Coronary artery (tissue), 2 donors: ENCODE measurements at regions not wholly inside any gene's neighbourhood (a gene's known extent, or its start where the extent isn't known, plus 50 kb on each side); places are given as distances from the start of the nearest gene placed in this dataset.

ENCODE experiments used
- DNase-seq: peaks from one replicate; pipeline ENCODE4 v3.0.0-alpha.2; 2017; ENCODE audit warnings: low spot score
- H3K27ac ChIP-seq, 2 donors: fragments of 200-600 bp; sonication (generic); one replicate each; pipeline ENCODE4 v1.5.1; 2016 to 2019
- H3K4me3 ChIP-seq: fragments of 200-600 bp; sonication (generic); 2 replicates; pipeline ENCODE4 v1.5.1; 2016; ENCODE audit warnings: mild to moderate bottlenecking, moderate library complexity
- TF ChIP-seq, protein P1 (sequence below): fragments of 200-600 bp; sonication (generic); IDR thresholded peaks from one replicate; pipeline ENCODE4 v1.5.1; 2019; ENCODE audit warnings: antibody characterized with exemption

DNA sequence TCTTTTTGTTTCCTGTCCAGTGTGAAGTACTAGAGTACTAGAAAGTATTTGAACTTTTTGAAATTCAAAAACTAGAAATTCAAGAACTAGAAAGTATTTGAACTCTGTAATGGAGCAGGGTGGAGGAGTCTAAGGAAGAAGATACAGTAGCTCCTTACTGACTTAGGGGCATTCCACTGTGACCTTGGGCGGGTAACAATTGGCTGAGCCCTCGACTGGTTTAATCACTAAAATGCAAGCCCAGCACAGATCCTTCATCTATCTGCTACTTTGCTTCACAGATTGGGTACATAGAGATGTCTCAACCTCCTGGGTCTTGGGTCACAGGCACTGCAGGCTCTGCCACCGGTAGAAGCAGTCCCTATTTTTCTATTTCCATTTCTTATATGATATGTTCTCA, 462.1 kb upstream of the AGTR1 start:
- DNase-seq = no peak
- no peak overlapping the region for H3K4me3 ChIP-seq
- TF ChIP-seq, protein P1, sequence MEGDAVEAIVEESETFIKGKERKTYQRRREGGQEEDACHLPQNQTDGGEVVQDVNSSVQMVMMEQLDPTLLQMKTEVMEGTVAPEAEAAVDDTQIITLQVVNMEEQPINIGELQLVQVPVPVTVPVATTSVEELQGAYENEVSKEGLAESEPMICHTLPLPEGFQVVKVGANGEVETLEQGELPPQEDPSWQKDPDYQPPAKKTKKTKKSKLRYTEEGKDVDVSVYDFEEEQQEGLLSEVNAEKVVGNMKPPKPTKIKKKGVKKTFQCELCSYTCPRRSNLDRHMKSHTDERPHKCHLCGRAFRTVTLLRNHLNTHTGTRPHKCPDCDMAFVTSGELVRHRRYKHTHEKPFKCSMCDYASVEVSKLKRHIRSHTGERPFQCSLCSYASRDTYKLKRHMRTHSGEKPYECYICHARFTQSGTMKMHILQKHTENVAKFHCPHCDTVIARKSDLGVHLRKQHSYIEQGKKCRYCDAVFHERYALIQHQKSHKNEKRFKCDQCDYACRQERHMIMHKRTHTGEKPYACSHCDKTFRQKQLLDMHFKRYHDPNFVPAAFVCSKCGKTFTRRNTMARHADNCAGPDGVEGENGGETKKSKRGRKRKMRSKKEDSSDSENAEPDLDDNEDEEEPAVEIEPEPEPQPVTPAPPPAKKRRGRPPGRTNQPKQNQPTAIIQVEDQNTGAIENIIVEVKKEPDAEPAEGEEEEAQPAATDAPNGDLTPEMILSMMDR = no peak

DNA sequence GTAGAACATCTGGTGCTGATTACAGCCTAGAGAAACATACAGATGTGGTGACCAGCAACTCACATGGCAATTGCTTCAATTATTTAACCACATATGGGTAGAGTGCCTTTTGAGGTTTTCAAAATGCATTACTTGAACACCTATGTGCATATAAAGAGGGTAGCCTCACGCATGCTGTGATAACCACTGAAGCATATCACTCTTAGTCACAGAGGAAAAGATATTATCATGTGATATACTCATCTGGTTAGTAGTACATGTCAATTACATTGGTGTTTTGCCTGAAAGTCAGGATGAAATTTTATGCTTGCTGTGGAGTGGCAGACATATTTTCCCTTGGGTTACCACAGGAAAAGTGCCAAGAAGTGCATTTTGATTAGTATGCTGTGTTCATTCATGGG, 459.3 kb upstream of the AGTR1 start:
- TF ChIP-seq, protein P1 = no peak
- no peak for DNase-seq
- Histone ChIP-seq H3K4me3 (no peak overlapping the region), H3K27ac (no peak overlapping the region)

More for the DNA sequence above, 462.1 kb upstream of the AGTR1 start:
- no peak overlapping the region for H3K27ac ChIP-seq

DNA sequence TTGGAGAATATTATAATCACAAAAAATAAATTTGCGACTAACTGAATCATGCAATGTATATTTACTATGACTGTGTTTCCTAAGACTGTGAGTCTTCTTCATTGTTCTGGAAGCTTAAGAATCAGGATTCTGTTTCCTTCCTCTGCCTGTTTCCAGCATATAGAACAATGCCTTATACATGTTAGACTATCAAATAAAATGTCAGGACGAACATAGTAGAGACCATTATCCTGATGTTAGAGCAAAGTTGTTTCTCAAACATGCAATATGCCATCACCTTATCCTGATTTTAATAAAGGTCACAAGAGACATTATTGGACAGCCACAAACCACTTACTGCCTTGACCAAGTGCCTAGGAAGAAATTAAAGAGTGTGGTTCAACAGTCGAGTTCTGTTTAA, 457.4 kb upstream of the AGTR1 start:
- no peak overlapping the region for H3K27ac ChIP-seq
- DNase-seq = no peak

DNA sequence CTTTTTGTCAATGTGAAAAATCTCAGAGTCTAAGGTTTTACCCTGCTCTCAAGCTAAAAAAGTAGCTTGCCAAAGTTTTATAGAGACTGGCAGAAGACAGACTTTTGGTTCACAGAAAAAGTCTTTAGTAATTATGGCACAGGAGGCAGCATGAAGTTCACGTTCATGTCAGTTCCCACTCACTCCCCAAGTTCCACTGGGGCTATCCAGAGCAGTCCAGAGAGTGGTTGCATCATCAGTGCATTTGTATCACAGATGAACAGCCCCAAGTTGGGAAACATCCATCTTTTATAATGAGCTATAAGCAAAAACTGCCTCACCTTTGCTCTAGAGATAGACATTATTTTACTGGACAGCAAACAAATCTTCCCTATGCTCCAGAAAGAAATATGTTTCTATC, 454.1 kb upstream of the AGTR1 start:
- no peak overlapping the region for H3K4me3 ChIP-seq
- H3K27ac ChIP-seq = no peak overlapping the region
- DNase-seq = no peak
- TF ChIP-seq, protein P1 = no peak

More for the DNA sequence above, 457.4 kb upstream of the AGTR1 start:
- H3K4me3 ChIP-seq = no peak overlapping the region
- TF ChIP-seq, protein P1 = no peak

DNA sequence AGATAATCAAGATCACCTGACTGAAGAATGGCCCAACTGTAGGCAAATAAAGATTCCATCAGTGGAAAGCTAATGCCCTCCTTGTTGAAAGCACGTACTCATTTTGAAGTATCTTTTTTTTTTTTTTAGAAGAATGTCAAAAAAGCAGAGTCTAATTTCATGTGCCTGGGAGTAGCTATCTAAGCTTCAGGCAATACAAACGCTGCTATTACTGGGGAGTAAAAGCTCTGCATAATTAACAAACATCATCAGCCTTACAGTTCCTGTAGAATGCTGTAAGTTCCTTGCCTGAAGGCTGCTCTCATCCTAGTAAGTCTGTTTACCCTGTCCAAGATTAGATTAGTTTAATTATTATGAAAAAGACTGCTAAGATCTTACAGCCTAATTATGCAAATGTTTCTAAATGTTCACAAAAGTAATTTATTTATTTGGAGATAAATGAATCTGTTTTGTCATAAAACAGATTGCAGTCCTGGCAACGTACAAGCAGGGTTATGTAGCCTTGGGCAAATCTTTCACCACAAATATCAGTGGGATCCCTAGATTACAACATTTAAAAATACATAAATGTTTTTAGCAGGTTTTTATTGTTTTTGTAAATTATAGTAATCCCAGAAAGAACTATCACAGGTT, 451.3 kb upstream of the AGTR1 start:
- DNase-seq = no peak
- no peak overlapping the region for H3K27ac ChIP-seq
- TF ChIP-seq, protein P1 = no peak

DNA sequence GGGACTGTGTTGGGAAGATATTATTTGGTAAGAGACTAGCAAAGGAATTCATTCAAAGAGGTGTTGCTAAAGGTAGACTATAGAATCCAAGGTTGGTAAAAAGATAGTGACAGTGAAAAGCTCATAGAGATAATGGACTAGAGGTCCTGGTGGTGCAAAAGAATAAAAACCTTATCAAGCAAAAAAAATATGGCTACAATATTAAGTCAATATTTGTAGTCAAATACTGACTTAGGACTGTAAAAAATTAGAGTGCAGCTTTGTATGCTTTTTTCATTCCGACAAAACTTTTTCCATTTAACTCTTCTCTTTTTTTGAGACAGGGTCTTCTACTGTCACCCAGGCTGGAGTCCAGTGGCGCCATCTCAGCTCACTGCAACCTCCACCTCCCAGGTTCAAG, 444.0 kb upstream of the AGTR1 start:
- DNase-seq = no peak
- Histone ChIP-seq H3K4me3 (no peak overlapping the region), H3K27ac (no peak overlapping the region)
- TF ChIP-seq, protein P1 = no peak

More for the DNA sequence above, 451.3 kb upstream of the AGTR1 start:
- H3K4me3 ChIP-seq = no peak overlapping the region

DNA sequence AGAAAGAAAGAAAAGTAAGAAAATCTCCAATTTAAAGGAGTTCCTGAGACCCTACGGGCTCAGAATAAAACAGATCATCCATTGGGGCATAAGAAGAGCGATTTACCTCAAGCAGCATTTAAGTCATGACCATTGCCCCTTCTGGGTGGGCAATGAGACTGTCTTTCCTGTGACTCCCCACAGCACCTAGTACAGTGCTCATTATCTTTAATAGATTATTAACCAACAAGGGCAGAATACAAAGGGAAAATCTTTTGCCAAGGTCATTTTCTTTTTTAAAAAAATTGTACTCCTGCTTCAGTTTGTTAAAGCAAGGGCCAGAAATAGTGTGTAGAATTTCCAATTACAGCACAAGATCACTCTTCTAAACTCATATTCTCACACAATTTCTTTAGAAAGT, 443.3 kb upstream of the AGTR1 start:
- no peak for DNase-seq
- no peak overlapping the region for H3K4me3 ChIP-seq
- H3K27ac ChIP-seq = no peak overlapping the region
- TF ChIP-seq, protein P1 = no peak
